ENCODE measurements at regions not wholly inside any gene's neighbourhood (a gene's known extent, or its start where the extent isn't known, plus 50 kb on each side); places are given as distances from the start of the nearest gene placed in this dataset.
A peak's percentile ranks its signal among the peaks of the same experiment; 100 is the strongest.

GRCh38 chr5:56587381-56588130 lies 227.8 kb upstream of the MAP3K1 start:
- DNase-seq, result no peak
- intact Hi-C loops (cut with DNase I; ENCODE audit: low total_unique reads), result no loop called here
- Histone ChIP-seq H3K27ac (peak overlapping the region in 1 of 5 donors; percentile 47), H3K4me1 (peaks cover 0 to 21% (median 2%) of the 10 kb centered on the region in 4 donors), H3K4me3 (no peak overlapping the region), H3K9me3 (peaks cover 0 to 3% (median 0%) of the 10 kb centered on the region in 4 donors), H3K27me3 (no peaks in the 10 kb centered on the region), H3K36me3 (no peaks in the 10 kb centered on the region)
- 80 to 96% (median 93%) methylated on average over 5 of the region's 5 CpGs for WGBS, 5 donors
- TF ChIP-seq EP300 (IDR thresholded peaks at IDR 0.05) (no peak), CTCF (IDR thresholded peaks at IDR 0.05) (no peak), POLR2AphosphoS5 (IDR thresholded peaks at IDR 0.05) (no peak), POLR2A (IDR thresholded peaks at IDR 0.05) (no peak)

GRCh38 chr5:56585999-56586691 lies 229.2 kb upstream of the MAP3K1 start:
- no peaks in the 10 kb centered on the region for H3K36me3 ChIP-seq
- intact Hi-C loops (cut with DNase I; ENCODE audit: low total_unique reads), result no loop called here
- H3K27me3 ChIP-seq, result no peaks in the 10 kb centered on the region
- H3K4me3 ChIP-seq, result no peak overlapping the region
- peaks cover 0 to 21% (median 2%) of the 10 kb centered on the region in 4 donors for H3K4me1 ChIP-seq
- peaks cover 0 to 3% (median 0%) of the 10 kb centered on the region in 4 donors for H3K9me3 ChIP-seq
- peak in 1 of 2 donors; percentile 77 for DNase-seq
- WGBS, 5 donors, result 35 to 41% (median 40%) methylated on average over 14 of the region's 14 CpGs
- no peak for TF ChIP-seq EP300 (IDR thresholded peaks at IDR 0.05)
- TF ChIP-seq CTCF (IDR thresholded peaks at IDR 0.05), result no peak
- TF ChIP-seq POLR2AphosphoS5 (IDR thresholded peaks at IDR 0.05), result no peak
- TF ChIP-seq POLR2A (IDR thresholded peaks at IDR 0.05), result no peak
- peak overlapping the region in 3 of 5 donors; percentile 44 to 70 (median 62) for H3K27ac ChIP-seq

GRCh38 chr5:56585461-56585860 lies 229.9 kb upstream of the MAP3K1 start:
- Histone ChIP-seq H3K4me3 (no peak overlapping the region), H3K27ac (peak overlapping the region in 1 of 5 donors; percentile 70), H3K36me3 (no peaks in the 10 kb centered on the region), H3K27me3 (no peaks in the 10 kb centered on the region), H3K4me1 (peaks cover 0 to 21% (median 2%) of the 10 kb centered on the region in 4 donors), H3K9me3 (peaks cover 0 to 3% (median 0%) of the 10 kb centered on the region in 4 donors)
- DNase-seq, result no peak
- 75 to 88% (median 81%) methylated on average over 2 of the region's 2 CpGs for WGBS, 5 donors
- intact Hi-C loops (cut with DNase I; ENCODE audit: low total_unique reads), result no loop called here
- TF ChIP-seq POLR2AphosphoS5 (IDR thresholded peaks at IDR 0.05), result no peak
- TF ChIP-seq EP300 (IDR thresholded peaks at IDR 0.05), result no peak
- TF ChIP-seq POLR2A (IDR thresholded peaks at IDR 0.05), result no peak
- no peak for TF ChIP-seq CTCF (IDR thresholded peaks at IDR 0.05)

- Histone ChIP-seq H3K4me1 (peaks cover 0 to 10% (median 2%) of the 10 kb centered on the region in 4 donors), H3K9me3 (peaks cover 0 to 3% (median 0%) of the 10 kb centered on the region in 4 donors), H3K27ac (no peak overlapping the region), H3K27me3 (no peaks in the 10 kb centered on the region), H3K4me3 (no peak overlapping the region), H3K36me3 (no peaks in the 10 kb centered on the region)
- no peak for DNase-seq
- TF ChIP-seq EP300 (IDR thresholded peaks at IDR 0.05) (no peak), POLR2A (IDR thresholded peaks at IDR 0.05) (no peak), POLR2AphosphoS5 (IDR thresholded peaks at IDR 0.05) (no peak), CTCF (IDR thresholded peaks at IDR 0.05) (no peak)
- intact Hi-C loops (cut with DNase I; ENCODE audit: low total_unique reads), result no loop called here
- 71 to 97% (median 93%) methylated on average over 1 of the region's 1 CpG for WGBS, 5 donors
These were observed 233.9 kb upstream of the MAP3K1 start for GRCh38 chr5:56581426-56581825.

Measured in stomach (tissue), 8 donors.